ENCODE measurements at regions not wholly inside any gene's neighbourhood (a gene's known extent, or its start where the extent isn't known, plus 50 kb on each side); places are given as distances from the start of the nearest gene placed in this dataset.
"Not testable (repeated sequence)": the region's sequence is repeated elsewhere in the genome, so short reads cannot be mapped to it uniquely, and the experiment has no call there.

- ChIA-PET CTCF (no interaction called here), POLR2A (no interaction called here)
- H3K36me3 Mint-ChIP-seq (ENCODE audit: low read depth), result no peaks in the 10 kb centered on the region
- no peak overlapping the region for H3K4me3 Mint-ChIP-seq
- H3K4me1 Mint-ChIP-seq, result peaks cover 2% of the 10 kb centered on the region
- peaks cover 7% of the 10 kb centered on the region for H3K27me3 Mint-ChIP-seq
- no peak for DNase-seq
- no peaks in the 10 kb centered on the region for H3K9me3 Mint-ChIP-seq
- H3K27ac Mint-ChIP-seq, result no peak overlapping the region
Observed at GRCh38 chr10:129047600-129047999, 419.4 kb upstream of the MGMT start.

- Mint-ChIP-seq H3K4me3 (no peak overlapping the region), H3K36me3 (ENCODE audit: low read depth) (no peaks in the 10 kb centered on the region), H3K27me3 (peaks cover 3% of the 10 kb centered on the region), H3K4me1 (no peaks in the 10 kb centered on the region), H3K9me3 (no peaks in the 10 kb centered on the region), H3K27ac (no peak overlapping the region)
- POLR2A ChIA-PET, result no interaction called here
- CTCF ChIA-PET, result no interaction called here
- no peak for DNase-seq
Observed at GRCh38 chr10:129048513-129048912, 418.5 kb upstream of the MGMT start.

- Mint-ChIP-seq H3K36me3 (ENCODE audit: low read depth) (no peaks in the 10 kb centered on the region), H3K9me3 (no peaks in the 10 kb centered on the region), H3K27ac (no peak overlapping the region), H3K27me3 (peaks cover 1% of the 10 kb centered on the region), H3K4me1 (no peaks in the 10 kb centered on the region), H3K4me3 (no peak overlapping the region)
- POLR2A ChIA-PET, result no interaction called here
- CTCF ChIA-PET, result no interaction called here
- DNase-seq, result no peak
Observed at GRCh38 chr10:129049501-129049900, 417.5 kb upstream of the MGMT start.

GRCh38 chr10:129055225-129055624 lies 411.8 kb upstream of the MGMT start:
- Mint-ChIP-seq H3K9me3 (no peaks in the 10 kb centered on the region), H3K27me3 (peaks cover 3% of the 10 kb centered on the region), H3K36me3 (ENCODE audit: low read depth) (no peaks in the 10 kb centered on the region), H3K4me1 (peaks cover 25% of the 10 kb centered on the region), H3K27ac (no peak overlapping the region), H3K4me3 (no peak overlapping the region)
- ChIA-PET CTCF (no interaction called here), POLR2A (no interaction called here)
- no peak for DNase-seq

- H3K4me3 Mint-ChIP-seq, result no peak overlapping the region
- CTCF ChIA-PET, result no interaction called here
- no peak for DNase-seq
- peaks cover 3% of the 10 kb centered on the region for H3K27me3 Mint-ChIP-seq
- POLR2A ChIA-PET, result no interaction called here
- no peak overlapping the region for H3K27ac Mint-ChIP-seq
- H3K9me3 Mint-ChIP-seq, result no peaks in the 10 kb centered on the region
- H3K4me1 Mint-ChIP-seq, result peaks cover 25% of the 10 kb centered on the region
- no peaks in the 10 kb centered on the region for H3K36me3 Mint-ChIP-seq (ENCODE audit: low read depth)
Observed at GRCh38 chr10:129055986-129056385, 411.1 kb upstream of the MGMT start.

- H3K4me3 Mint-ChIP-seq, result peak overlapping the region; percentile 18
- CTCF ChIA-PET, result no interaction called here
- POLR2A ChIA-PET, result interaction anchor here (0.5 to 2.1 kb wide), 4 partner anchors 21 to 1054 kb away, joined by 3 to 12 read pairs (median 3); no protein-coding TSS in a partner anchor
Observed at GRCh38 chr10:129056734-129057689, 410.0 kb upstream of the MGMT start.

GRCh38 chr10:129057856-129058663 lies 409.0 kb upstream of the MGMT start:
- H3K4me3 Mint-ChIP-seq, result peak overlapping the region; percentile 18
- CTCF ChIA-PET, result no interaction called here
- peaks cover 25% of the 10 kb centered on the region for H3K4me1 Mint-ChIP-seq
- no peaks in the 10 kb centered on the region for H3K9me3 Mint-ChIP-seq
- POLR2A ChIA-PET, result interaction anchor here (0.5 to 2.1 kb wide), 4 partner anchors 22 to 1053 kb away, joined by 3 to 12 read pairs (median 3); no protein-coding TSS in a partner anchor
- no peaks in the 10 kb centered on the region for H3K36me3 Mint-ChIP-seq (ENCODE audit: low read depth)
- peaks cover 3% of the 10 kb centered on the region for H3K27me3 Mint-ChIP-seq
- DNase-seq, result peak; percentile 72
- H3K27ac Mint-ChIP-seq, result peak overlapping the region; percentile 58

More at GRCh38 chr10:129056734-129057689, 410.0 kb upstream of the MGMT start:
- no peak for DNase-seq
- Mint-ChIP-seq H3K27me3 (peaks cover 3% of the 10 kb centered on the region), H3K36me3 (ENCODE audit: low read depth) (no peaks in the 10 kb centered on the region), H3K9me3 (no peaks in the 10 kb centered on the region), H3K27ac (no peak overlapping the region), H3K4me1 (peaks cover 25% of the 10 kb centered on the region)

GRCh38 chr10:129058664-129059155 lies 408.3 kb upstream of the MGMT start:
- POLR2A ChIA-PET, result interaction anchor here (2.1 kb wide), 1 partner anchor 22 kb away, joined by 12 read pairs; no protein-coding TSS in a partner anchor
- H3K4me3 Mint-ChIP-seq, result no peak overlapping the region
- H3K27me3 Mint-ChIP-seq, result peaks cover 3% of the 10 kb centered on the region
- CTCF ChIA-PET, result no interaction called here
- peak overlapping the region; percentile 58 for H3K27ac Mint-ChIP-seq
- DNase-seq, result no peak
- peaks cover 25% of the 10 kb centered on the region for H3K4me1 Mint-ChIP-seq
- no peaks in the 10 kb centered on the region for H3K36me3 Mint-ChIP-seq (ENCODE audit: low read depth)
- H3K9me3 Mint-ChIP-seq, result no peaks in the 10 kb centered on the region

- no peaks in the 10 kb centered on the region for H3K36me3 Mint-ChIP-seq (ENCODE audit: low read depth)
- no peak overlapping the region for H3K27ac Mint-ChIP-seq
- ChIA-PET POLR2A (no interaction called here), CTCF (no interaction called here)
- no peak overlapping the region for H3K4me3 Mint-ChIP-seq
- no peaks in the 10 kb centered on the region for H3K9me3 Mint-ChIP-seq
- no peak for DNase-seq
- peaks cover 25% of the 10 kb centered on the region for H3K4me1 Mint-ChIP-seq
- H3K27me3 Mint-ChIP-seq, result peaks cover 3% of the 10 kb centered on the region
Observed at GRCh38 chr10:129059977-129060376, 407.1 kb upstream of the MGMT start.

GRCh38 chr10:129063212-129063611 lies 403.8 kb upstream of the MGMT start:
- ChIA-PET POLR2A (no interaction called here), CTCF (no interaction called here)
- no peaks in the 10 kb centered on the region for H3K36me3 Mint-ChIP-seq (ENCODE audit: low read depth)
- H3K4me3 Mint-ChIP-seq, result no peak overlapping the region
- no peak for DNase-seq
- H3K27me3 Mint-ChIP-seq, result peaks cover 3% of the 10 kb centered on the region
- H3K27ac Mint-ChIP-seq, result no peak overlapping the region
- H3K9me3 Mint-ChIP-seq, result no peaks in the 10 kb centered on the region
- peaks cover 10% of the 10 kb centered on the region for H3K4me1 Mint-ChIP-seq

- H3K27ac Mint-ChIP-seq, result no peak overlapping the region
- peaks cover 3% of the 10 kb centered on the region for H3K27me3 Mint-ChIP-seq
Observed at GRCh38 chr10:129063877-129064276, 403.2 kb upstream of the MGMT start.

GRCh38 chr10:129066529-129066928 lies 400.5 kb upstream of the MGMT start:
- H3K27ac Mint-ChIP-seq; POLR2A ChIA-PET; DNase-seq; H3K9me3 Mint-ChIP-seq; H3K4me1 Mint-ChIP-seq; H3K36me3 Mint-ChIP-seq (ENCODE audit: low read depth); H3K4me3 Mint-ChIP-seq; H3K27me3 Mint-ChIP-seq: not testable (repeated sequence)
- CTCF ChIA-PET, result interaction anchor here (1.4 kb wide), 1 partner anchor 31 kb away, joined by 3 read pairs; no protein-coding TSS in a partner anchor

More at GRCh38 chr10:129063877-129064276, 403.2 kb upstream of the MGMT start:
- peaks cover 3% of the 10 kb centered on the region for H3K4me1 Mint-ChIP-seq
- no peak for DNase-seq
- no peaks in the 10 kb centered on the region for H3K36me3 Mint-ChIP-seq (ENCODE audit: low read depth)
- no peaks in the 10 kb centered on the region for H3K9me3 Mint-ChIP-seq
- no peak overlapping the region for H3K4me3 Mint-ChIP-seq
- CTCF ChIA-PET, result no interaction called here
- POLR2A ChIA-PET, result no interaction called here

- not testable (repeated sequence) for H3K4me3 Mint-ChIP-seq, DNase-seq
Observed at GRCh38 chr10:129071411-129071810, 395.6 kb upstream of the MGMT start.

More at GRCh38 chr10:129071411-129071810, 395.6 kb upstream of the MGMT start:
- H3K4me1 Mint-ChIP-seq; H3K27ac Mint-ChIP-seq; H3K27me3 Mint-ChIP-seq; H3K36me3 Mint-ChIP-seq (ENCODE audit: low read depth); CTCF ChIA-PET; H3K9me3 Mint-ChIP-seq; POLR2A ChIA-PET: not testable (repeated sequence)
